HG03159 (cell line): ENCODE measurements at regions not wholly inside any gene's neighbourhood (a gene's known extent, or its start where the extent isn't known, plus 50 kb on each side); places are given as distances from the start of the nearest gene placed in this dataset.

Source experiments
- ATAC-seq: cut with Tn5 transposase; IDR thresholded peaks from one replicate; pipeline ENCODE4 v1.9.1; 2021; ENCODE audit warnings: mild to moderate bottlenecking, moderate library complexity; ENCODE audit not compliant: unreplicated experiment

- ATAC-seq: peak; percentile 64
Observed at GRCh38 chr1:200354243-200354642, 55.6 kb downstream of the ZNF281 start.

DNA sequence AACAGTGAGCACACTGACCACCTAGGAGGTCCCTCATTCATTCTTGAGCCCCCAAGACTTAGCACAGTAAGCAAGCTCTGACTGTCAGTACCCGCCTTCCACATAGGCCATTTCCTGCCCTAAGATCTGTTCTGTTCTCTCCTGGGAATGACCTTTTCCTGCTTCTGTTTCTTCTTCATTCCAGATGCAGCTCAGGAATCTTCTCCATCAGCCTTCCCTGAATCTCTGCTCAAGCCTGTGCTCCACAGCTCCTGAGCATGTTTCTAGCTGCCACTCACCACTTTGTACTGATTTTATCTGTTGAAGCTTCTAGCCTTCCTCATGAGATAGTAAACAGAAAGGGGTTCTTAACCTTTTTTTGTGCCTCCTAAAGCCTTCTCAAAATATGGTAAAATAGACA is 56.6 kb downstream of the ZNF281 start:
- no peak for ATAC-seq

DNA sequence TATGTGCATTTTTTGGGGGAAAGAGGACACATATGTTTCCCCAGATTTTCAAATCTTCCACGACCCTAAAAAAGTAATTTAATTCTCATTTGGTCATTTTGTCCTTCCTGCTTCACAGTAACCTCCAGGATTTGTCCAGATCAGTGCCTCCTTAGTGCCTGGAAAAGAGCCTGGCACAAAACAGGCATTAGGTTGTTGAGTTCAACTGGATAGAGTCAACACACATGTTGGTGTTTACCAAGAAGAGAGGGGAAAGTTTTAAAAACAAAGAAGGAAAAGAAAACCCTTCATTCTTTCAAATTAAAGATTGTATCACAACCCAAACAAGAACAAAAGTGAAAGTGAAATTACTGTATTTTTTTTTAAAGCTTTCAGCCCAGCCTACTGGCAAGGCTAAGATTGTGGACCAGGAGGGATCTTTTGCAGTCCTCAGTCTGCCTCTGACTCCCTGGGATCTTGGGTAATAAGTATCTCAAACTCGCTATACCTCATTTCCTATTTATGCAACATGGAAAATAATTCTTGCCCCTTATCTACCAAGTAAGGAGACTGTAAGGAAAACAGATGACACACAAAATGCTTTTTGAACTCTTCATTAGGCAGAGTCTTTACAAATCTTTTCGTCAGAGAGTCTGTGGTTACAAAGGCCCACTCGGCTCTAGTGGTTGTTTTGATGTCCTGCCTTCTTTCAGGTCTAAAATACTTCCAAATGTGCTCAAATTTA is 57.8 kb downstream of the ZNF281 start:
- ATAC-seq: peak; percentile 53

DNA sequence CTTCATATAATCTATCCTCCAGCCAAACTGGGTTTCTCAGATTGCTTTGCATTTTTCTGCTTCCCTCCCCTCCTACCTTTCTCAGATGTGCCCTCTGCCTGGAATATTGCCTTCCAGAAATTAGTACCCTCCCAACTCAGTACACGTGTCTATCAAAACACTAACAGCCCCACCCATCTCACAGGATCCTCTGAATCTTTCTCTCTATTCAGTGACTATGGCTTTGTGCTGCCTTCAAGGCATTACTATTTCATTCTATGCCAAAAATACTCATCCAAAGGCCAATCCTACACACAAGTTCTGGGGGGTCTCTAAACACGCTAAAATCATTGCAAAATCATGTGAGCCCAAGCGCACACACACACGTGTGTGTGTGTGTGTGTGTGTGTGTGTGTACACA is 58.4 kb downstream of the ZNF281 start:
- ATAC-seq: no peak

DNA sequence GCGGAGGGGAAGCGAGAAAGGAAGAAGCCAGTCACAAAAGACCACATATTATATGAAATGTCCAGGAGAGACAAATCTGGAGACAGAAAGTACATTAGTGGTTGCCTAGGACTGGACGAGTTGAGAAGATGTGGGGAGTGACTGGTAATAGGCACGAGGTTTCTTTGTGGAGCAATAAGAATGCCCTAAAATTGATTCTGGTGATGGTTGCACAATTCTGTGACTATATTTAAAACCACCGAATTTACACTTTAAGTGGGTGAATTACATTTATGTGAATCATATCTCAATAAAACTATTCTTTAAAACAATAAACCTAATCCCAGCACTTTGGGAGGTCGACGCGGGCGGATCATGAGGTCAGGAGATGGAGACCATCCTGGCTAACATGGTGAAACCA is 63.1 kb downstream of the ZNF281 start:
- no peak for ATAC-seq

DNA sequence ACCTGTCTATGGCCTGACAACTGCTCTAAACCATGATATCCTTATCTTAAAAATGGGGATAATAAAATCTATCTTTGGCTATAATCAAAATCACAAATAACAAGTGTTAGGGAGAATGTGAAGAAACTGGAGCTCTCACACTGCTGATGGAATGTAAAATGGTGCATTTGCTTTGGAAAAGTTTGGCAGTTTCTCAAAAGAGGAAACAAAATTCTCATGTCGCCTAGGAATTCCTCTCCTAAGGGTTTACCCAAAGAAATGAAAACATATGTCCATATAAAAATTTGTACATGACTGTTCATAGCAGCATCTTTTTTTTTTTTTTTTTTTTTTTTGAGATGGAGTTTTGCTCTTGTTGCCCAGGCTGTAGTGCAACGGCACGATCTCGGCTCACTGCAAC is 64.3 kb downstream of the ZNF281 start:
- no peak for ATAC-seq

DNA sequence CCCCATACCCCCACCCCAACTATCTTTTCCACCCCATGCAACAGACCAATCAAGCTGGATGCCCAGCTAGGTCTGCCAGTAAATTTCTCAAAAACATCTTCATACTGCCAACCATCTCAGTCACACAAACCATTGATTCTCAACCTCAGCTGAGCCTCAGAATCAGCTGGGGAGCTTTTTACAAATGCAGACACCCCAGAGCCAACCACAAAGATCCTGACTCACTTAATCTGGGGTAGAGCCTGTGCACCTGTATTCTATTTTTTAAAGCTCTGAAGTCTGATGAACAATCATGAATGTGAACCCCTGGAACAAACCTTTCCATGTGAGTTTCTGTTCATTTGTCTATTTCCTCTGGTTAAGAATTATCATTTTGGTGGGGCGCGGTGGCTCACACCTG is 66.0 kb downstream of the ZNF281 start:
- no peak for ATAC-seq

DNA sequence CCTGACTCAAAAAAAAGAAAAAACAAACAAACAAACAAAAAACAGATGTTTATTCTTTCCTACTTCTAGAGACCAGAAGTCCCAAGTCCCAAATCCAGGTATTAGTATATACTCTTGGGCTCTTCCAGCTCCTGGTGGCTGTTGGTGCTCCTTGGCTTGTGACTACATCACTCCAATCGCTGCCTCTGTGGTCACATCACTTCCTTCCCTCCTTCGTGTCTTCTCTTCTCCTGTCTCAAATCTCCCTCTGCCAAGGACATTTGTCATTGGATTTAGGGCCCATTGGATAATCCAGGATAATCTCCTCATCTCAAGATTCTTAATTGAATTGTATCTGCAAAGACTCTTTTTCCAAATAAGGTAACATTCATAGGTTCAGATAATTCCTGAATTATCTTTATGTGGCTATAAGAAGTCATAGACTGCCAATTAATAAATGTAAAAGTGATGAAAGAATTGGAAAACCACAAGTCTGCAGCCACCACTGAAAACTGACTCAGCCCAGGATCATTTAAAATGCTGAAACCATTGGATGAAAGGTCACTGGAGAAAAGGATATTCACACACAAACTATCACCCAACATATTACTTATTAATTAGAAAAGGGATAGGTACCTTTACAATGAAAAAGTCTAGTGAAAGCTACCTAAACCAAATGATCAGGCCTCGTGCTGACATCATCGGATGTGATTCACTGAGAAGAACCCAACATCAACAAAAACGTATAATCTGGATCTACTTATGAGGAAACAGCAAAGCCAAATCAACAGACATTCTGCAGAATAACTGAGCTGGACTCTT is 67.1 kb downstream of the ZNF281 start:
- ATAC-seq: no peak

GRCh38 chr1:200338451-200338850 is 71.4 kb downstream of the ZNF281 start:
- no peak for ATAC-seq

- no peak for ATAC-seq
Observed at GRCh38 chr1:200337831-200338230, 72.0 kb downstream of the ZNF281 start.

DNA sequence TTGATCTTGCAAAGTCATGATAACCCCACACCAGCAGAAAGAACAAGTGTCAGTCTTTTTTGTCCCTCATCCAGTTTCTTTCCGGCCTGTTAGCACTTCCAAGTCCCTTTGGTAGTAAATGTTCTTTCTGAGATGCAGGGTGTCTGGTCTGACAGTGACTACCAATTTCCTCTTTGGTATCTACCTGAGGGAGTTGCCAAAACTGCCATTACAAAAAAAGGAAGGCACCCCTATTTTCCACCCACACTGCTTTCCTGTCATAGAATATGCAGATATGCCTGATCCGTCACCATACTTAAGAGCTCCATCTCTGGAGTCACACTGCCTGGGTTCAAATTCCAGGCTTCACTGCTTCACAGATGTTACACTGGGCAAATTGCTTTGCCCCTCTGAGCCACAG is 72.4 kb downstream of the ZNF281 start:
- no peak for ATAC-seq

- no peak for ATAC-seq
Observed at GRCh38 chr1:200336901-200337391, 72.9 kb downstream of the ZNF281 start.

GRCh38 chr1:200336101-200336845 is 73.6 kb downstream of the ZNF281 start:
- ATAC-seq: no peak

DNA sequence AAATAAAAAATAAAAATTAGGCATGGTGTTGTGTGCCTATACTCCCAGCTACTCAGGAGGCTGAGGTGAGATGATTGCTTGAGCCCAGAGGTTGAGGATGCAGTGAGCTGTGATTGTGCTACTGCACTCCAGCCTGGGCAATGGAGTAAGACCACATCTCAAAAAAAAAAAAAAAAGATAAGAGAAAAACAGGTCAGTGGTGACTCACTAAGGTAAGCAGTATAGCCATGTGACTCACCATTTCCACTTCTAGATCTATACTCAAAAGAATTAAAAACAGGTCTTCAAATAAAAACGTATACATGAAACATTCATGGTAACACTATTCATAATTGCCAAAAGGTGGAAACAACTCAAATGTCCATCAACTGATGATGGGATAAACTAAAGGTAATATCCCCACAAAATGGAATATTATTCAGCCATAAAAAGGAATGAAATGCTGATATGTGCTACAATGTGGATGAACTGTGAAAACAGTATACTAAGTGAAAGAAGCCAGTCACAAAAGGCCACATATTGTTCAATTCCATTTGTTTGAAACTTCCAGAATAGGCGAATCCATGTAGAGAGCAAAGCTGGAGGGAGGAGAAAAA is 75.1 kb downstream of the ZNF281 start:
- no peak for ATAC-seq

DNA sequence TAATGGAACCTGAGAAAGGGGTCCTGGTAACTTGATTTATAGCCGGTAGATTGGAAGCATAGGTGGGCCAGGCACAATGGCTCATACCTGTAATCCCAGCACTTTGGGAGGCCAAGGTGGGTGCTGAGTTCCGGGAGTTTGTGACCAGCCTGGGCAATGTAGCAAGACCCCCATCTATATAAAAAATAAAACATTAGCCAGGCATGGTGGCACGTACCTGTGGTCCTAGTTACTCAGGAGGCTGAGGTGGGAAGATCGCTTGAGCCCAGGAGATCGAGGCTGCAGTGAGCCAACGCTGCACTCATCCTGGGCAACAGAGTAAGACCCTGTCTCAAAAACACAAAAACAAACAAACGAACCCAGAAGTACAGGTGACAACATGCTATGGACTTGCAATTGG is 76.5 kb downstream of the ZNF281 start:
- no peak for ATAC-seq

DNA sequence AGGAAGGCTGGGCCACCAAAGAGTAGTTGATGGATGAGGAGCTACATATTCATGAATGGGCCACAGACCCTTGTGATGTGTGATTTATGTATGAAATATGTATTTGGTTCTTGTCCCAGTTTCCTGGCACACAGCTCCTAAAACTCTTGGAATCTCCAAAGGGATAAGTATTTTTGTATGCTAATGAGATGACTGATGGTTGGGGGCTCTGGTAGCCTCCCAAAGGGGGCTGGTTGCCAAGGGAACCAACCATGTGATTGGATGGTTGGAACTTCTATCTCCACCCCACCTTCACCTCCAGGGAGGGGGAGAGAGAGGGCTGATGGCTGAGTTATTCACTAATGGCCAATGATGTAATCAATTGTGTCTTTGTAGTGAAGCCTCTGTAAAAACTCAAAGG is 77.1 kb downstream of the ZNF281 start:
- no peak for ATAC-seq

- ATAC-seq: no peak
Observed at GRCh38 chr1:200330741-200331428, 79.0 kb downstream of the ZNF281 start.

- ATAC-seq: no peak
Observed at GRCh38 chr1:200329208-200329882, 80.5 kb downstream of the ZNF281 start.

GRCh38 chr1:200328379-200328778 is 81.5 kb downstream of the ZNF281 start:
- ATAC-seq: no peak

DNA sequence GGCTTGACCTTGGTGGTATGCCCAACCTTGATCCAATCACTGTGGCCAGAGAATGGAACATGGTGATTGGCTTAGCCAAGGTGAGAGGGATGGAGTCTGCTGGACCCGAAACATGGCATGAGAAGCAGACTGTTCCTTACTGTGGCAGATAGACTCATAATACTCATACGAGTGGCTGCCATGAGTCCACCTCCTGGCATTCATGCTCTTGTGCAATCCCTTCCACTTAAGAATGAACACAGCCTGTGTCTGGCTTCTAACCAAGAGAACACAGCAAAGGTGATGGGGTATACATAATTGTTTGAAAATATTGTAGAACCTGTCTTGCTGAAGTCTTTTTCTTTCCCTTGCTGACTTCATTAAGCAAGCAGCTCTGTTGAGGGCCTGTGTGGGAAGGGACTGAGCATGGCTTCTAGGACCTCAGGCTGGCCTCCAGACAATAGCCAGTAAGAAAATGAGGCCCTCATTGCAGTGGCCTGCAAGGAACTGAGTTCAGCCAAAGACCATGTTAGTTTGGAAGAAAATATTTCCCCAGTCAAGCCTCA is 85.9 kb downstream of the ZNF281 start:
- ATAC-seq: no peak
